Left lung (tissue), 4 donors: ENCODE measurements at regions not wholly inside any gene's neighbourhood (a gene's known extent, or its start where the extent isn't known, plus 50 kb on each side); places are given as distances from the start of the nearest gene placed in this dataset.

Source experiments
- ATAC-seq: fragments of 200-7000 bp; cut with Tn5 transposase; one replicate; pipeline ENCODE4 v1.9.1; 2020; ENCODE audit warnings: moderate library complexity
- DNase-seq, 4 donors: peaks; one replicate each; pipeline ENCODE4 v3.0.0-alpha.2; 2013 to 2020
- H3K27ac ChIP-seq, 2 donors: fragments of 200-600 bp; sonication (generic) in 1 of 2; one replicate each; pipeline versions ENCODE4 v1.5.0 to v1.8.0; 2020 to 2021
- H3K27me3 ChIP-seq, 2 donors: fragments of 200-600 bp; sonication (generic) in 1 of 2; one replicate each; pipeline versions ENCODE4 v1.5.0 to v1.8.0; 2020 to 2021
- H3K36me3 ChIP-seq, 2 donors: fragments of 200-600 bp; sonication (generic) in 1 of 2; one replicate each; pipeline versions ENCODE4 v1.5.0 to v1.8.0; 2020 to 2021
- H3K4me1 ChIP-seq, 2 donors: fragments of 200-600 bp; one replicate each; pipeline ENCODE4 v1.8.0; 2021
- H3K4me3 ChIP-seq, 2 donors: fragments of 200-600 bp; sonication (generic) in 1 of 2; one replicate each; pipeline versions ENCODE4 v1.5.0 to v1.8.0; 2020 to 2021; ENCODE audit warnings: mild to moderate bottlenecking in 1 of 2
- H3K9me3 ChIP-seq, 2 donors: fragments of 200-600 bp; sonication (generic) in 1 of 2; one replicate each; pipeline versions ENCODE4 v1.5.0 to v1.8.0; 2020 to 2021
- CTCF ChIP-seq, 2 donors: fragments of 200-600 bp; sonication (generic) in 1 of 2; IDR thresholded peaks; one replicate each; pipeline versions ENCODE4 v1.5.0 to v1.8.0; 2021; ENCODE audit warnings: antibody characterized with exemption in 2 of 2
- intact Hi-C, 2 donors: fragments of 100-400 bp; cut with DNase I; formaldehyde crosslinking; loops; one replicate each; pipeline versions ENCODE4 v1.11.2 to v1.14.2; 2022
- donor health status: DM: no; HTN: yes; CAD: no.
- donor health status: DM: no; HTN: no; CAD: no.

GRCh38 chr17:71902894-71903506 lies 217.8 kb upstream of the SOX9 start:
- intact Hi-C loops: no loop called here
- ATAC-seq (no peak), DNase-seq (no peak)
- no peak for TF ChIP-seq CTCF (IDR thresholded peaks at IDR 0.05)
- Histone ChIP-seq H3K4me1 (no peaks in the 10 kb centered on the region), H3K4me3 (no peak overlapping the region), H3K9me3 (no peaks in the 10 kb centered on the region), H3K27ac (no peak overlapping the region), H3K36me3 (no peaks in the 10 kb centered on the region), H3K27me3 (no peaks in the 10 kb centered on the region)

- no peaks in the 10 kb centered on the region for H3K4me1 ChIP-seq
- no peak overlapping the region for H3K27ac ChIP-seq
- no peak for TF ChIP-seq CTCF (IDR thresholded peaks at IDR 0.05)
- no peaks in the 10 kb centered on the region for H3K27me3 ChIP-seq
- H3K36me3 ChIP-seq: no peaks in the 10 kb centered on the region
- DNase-seq (no peak), ATAC-seq (no peak)
- intact Hi-C loops: no loop called here
- H3K9me3 ChIP-seq: no peaks in the 10 kb centered on the region
- no peak overlapping the region for H3K4me3 ChIP-seq
These were observed 215.3 kb upstream of the SOX9 start for GRCh38 chr17:71905376-71906031.

- no peaks in the 10 kb centered on the region for H3K27me3 ChIP-seq
- no peak overlapping the region for H3K27ac ChIP-seq
- no peak overlapping the region for H3K4me3 ChIP-seq
- ATAC-seq (no peak), DNase-seq (no peak)
- no peaks in the 10 kb centered on the region for H3K4me1 ChIP-seq
- TF ChIP-seq CTCF (IDR thresholded peaks at IDR 0.05): no peak
- no peaks in the 10 kb centered on the region for H3K9me3 ChIP-seq
- intact Hi-C loops: no loop called here
- H3K36me3 ChIP-seq: no peaks in the 10 kb centered on the region
These were observed 211.7 kb upstream of the SOX9 start for GRCh38 chr17:71909155-71909554.

GRCh38 chr17:71910002-71910401 lies 210.8 kb upstream of the SOX9 start:
- no peak for ATAC-seq
- intact Hi-C loops: no loop called here
- TF ChIP-seq CTCF (IDR thresholded peaks at IDR 0.05): no peak

GRCh38 chr17:71914042-71914441 lies 206.8 kb upstream of the SOX9 start:
- no peaks in the 10 kb centered on the region for H3K36me3 ChIP-seq
- no peaks in the 10 kb centered on the region for H3K27me3 ChIP-seq
- intact Hi-C loops: no loop called here
- no peak for TF ChIP-seq CTCF (IDR thresholded peaks at IDR 0.05)
- H3K4me3 ChIP-seq: no peak overlapping the region
- DNase-seq: no peak
- H3K4me1 ChIP-seq: no peaks in the 10 kb centered on the region
- H3K27ac ChIP-seq: no peak overlapping the region
- no peaks in the 10 kb centered on the region for H3K9me3 ChIP-seq
- ATAC-seq: no peak

More at GRCh38 chr17:71910002-71910401, 210.8 kb upstream of the SOX9 start:
- DNase-seq: no peak
- H3K4me1 ChIP-seq: no peaks in the 10 kb centered on the region
- H3K36me3 ChIP-seq: no peaks in the 10 kb centered on the region
- no peak overlapping the region for H3K27ac ChIP-seq
- H3K9me3 ChIP-seq: no peaks in the 10 kb centered on the region
- H3K4me3 ChIP-seq: no peak overlapping the region
- H3K27me3 ChIP-seq: no peaks in the 10 kb centered on the region
